ENCODE measurements at regions not wholly inside any gene's neighbourhood (a gene's known extent, or its start where the extent isn't known, plus 50 kb on each side); places are given as distances from the start of the nearest gene placed in this dataset.
A peak's percentile ranks its signal among the peaks of the same experiment; 100 is the strongest.
"Not testable (repeated sequence)": the region's sequence is repeated elsewhere in the genome, so short reads cannot be mapped to it uniquely, and the experiment has no call there.

GRCh38 chr2:215793747-215794595 lies 219.4 kb downstream of the MREG start:
- DNase-seq: peak; percentile 97

- DNase-seq: no peak
Measured at GRCh38 chr2:215791481-215791937, 221.8 kb downstream of the MREG start.

GRCh38 chr2:215790523-215791421 lies 222.6 kb downstream of the MREG start:
- no peak for DNase-seq

GRCh38 chr2:215787565-215788178 lies 225.7 kb downstream of the MREG start:
- peak; percentile 69 for DNase-seq

- DNase-seq: no peak
Measured at GRCh38 chr2:215787025-215787424, 226.3 kb downstream of the MREG start.

GRCh38 chr2:215784371-215784783 lies 229.0 kb downstream of the MREG start:
- DNase-seq: no peak

GRCh38 chr2:215783640-215784039 lies 229.7 kb downstream of the MREG start:
- DNase-seq: not testable (repeated sequence)

GRCh38 chr2:215782965-215783364 lies 230.4 kb downstream of the MREG start:
- DNase-seq: no peak

- DNase-seq: no peak
Measured at GRCh38 chr2:215782295-215782694, 231.1 kb downstream of the MREG start.

- DNase-seq: no peak
Measured at GRCh38 chr2:215780907-215781685, 232.3 kb downstream of the MREG start.

- no peak for DNase-seq
Measured at GRCh38 chr2:215780313-215780712, 233.0 kb downstream of the MREG start.

- no peak for DNase-seq
Measured at GRCh38 chr2:215779912-215780311, 233.4 kb downstream of the MREG start.

GRCh38 chr2:215777465-215778044 lies 235.8 kb downstream of the MREG start:
- no peak for DNase-seq

GRCh38 chr2:215775106-215775505 lies 238.2 kb downstream of the MREG start:
- DNase-seq: no peak

- no peak for DNase-seq
Measured at GRCh38 chr2:215773728-215774127, 239.6 kb downstream of the MREG start.

GRCh38 chr2:215772634-215773563 lies 240.5 kb downstream of the MREG start:
- DNase-seq: no peak

- DNase-seq: no peak
Measured at GRCh38 chr2:215772003-215772402, 241.3 kb downstream of the MREG start.

GRCh38 chr2:215771241-215771640 lies 242.1 kb downstream of the MREG start:
- no peak for DNase-seq

- DNase-seq: no peak
Measured at GRCh38 chr2:215770668-215771067, 242.7 kb downstream of the MREG start.

GRCh38 chr2:215769246-215769645 lies 244.1 kb downstream of the MREG start:
- no peak for DNase-seq

- no peak for DNase-seq
Measured at GRCh38 chr2:215767625-215768024, 245.7 kb downstream of the MREG start.

Data from hematopoietic multipotent progenitor cell treated with erythropoietin and hydrocortisone succinate and interleukin-3 and kit ligand, for 6 days (in vitro differentiated cells).